Activated naive CD4-positive, alpha-beta T cell treated with anti-CD3 and anti-CD28 coated beads, Interleukin-2, amount 50 U/mL, for 24 hours (primary cell): ENCODE measurements at regions not wholly inside any gene's neighbourhood (a gene's known extent, or its start where the extent isn't known, plus 50 kb on each side); places are given as distances from the start of the nearest gene placed in this dataset.
"Not testable (repeated sequence)": the region's sequence is repeated elsewhere in the genome, so short reads cannot be mapped to it uniquely, and the experiment has no call there.

ENCODE experiments used
- H3K27ac Mint-ChIP-seq: one replicate; pipeline ENCODE4 v1.8.0; 2021; ENCODE audit warnings: mild to moderate bottlenecking, mixed read lengths
- H3K27me3 Mint-ChIP-seq: one replicate; pipeline ENCODE4 v1.8.0; 2021; ENCODE audit warnings: mixed read lengths
- H3K36me3 Mint-ChIP-seq: one replicate; pipeline ENCODE4 v1.8.0; 2021; ENCODE audit warnings: mixed read lengths
- H3K4me1 Mint-ChIP-seq: one replicate; pipeline ENCODE4 v1.8.0; 2021; ENCODE audit warnings: mixed read lengths
- H3K4me3 Mint-ChIP-seq: one replicate; pipeline ENCODE4 v1.8.0; 2021; ENCODE audit warnings: mild to moderate bottlenecking, mixed read lengths
- H3K9me3 Mint-ChIP-seq: one replicate; pipeline ENCODE4 v1.8.0; 2021; ENCODE audit warnings: mixed read lengths

DNA sequence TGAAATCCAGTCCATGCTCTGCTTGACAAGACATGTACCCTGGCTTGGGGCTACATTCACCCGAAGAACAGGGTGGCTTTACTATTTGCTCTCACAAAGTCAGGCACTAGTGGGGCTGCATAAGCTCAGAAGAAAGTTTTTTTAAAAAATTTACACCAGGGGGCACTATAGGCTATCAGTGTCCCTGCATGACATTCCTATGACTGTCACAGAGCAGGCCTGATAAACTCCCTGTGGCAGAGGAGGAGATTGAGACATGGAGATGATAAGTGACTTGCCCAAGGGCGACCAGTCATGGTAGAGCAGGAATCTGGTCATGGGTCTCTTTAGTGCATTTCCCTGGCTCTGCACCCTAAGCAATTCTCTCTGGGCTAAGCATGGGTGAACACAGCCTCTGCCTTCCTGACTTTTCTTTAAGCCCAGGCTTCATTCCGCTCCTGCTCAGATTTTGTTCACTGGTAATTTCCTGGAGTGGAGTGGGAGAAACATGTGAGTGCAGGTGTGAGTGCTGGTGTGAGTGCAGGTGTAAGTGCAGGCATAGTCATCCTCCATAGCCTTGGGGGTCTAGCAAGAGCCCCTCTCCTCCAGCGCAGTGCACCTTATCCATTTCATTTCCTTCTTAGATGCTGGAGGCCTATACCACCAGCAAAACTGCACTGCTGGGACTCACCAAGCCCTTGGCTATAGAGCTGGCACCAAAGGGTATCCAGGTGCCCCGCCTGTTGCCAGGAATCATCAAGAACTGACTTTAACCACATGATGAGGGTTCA lies 91.6 kb downstream of the DHRS2 start:
- Mint-ChIP-seq H3K4me1 (no peaks in the 10 kb centered on the region), H3K27me3 (peaks cover 5% of the 10 kb centered on the region), H3K27ac (no peak overlapping the region), H3K9me3 (no peaks in the 10 kb centered on the region), H3K36me3 (no peaks in the 10 kb centered on the region), H3K4me3 (no peak overlapping the region)

DNA sequence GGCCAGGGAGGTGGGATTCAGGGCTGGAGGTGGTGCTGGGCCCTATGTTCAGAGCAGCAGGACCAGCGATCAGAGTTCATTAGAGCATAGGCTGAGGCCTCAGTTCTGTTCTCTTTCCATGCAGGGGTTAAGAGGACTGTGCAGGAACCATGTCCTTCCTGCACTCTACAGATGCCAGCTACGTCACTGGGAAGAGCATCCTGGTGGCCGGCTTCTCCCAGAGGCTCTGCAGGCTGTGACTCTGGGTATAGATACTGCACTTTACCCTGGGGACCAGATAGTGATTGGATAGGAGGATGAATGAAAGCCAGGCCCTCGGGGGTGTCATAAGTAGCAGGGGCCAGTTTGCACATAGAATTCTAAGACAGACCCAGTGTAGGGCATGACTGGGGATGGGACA lies 92.6 kb downstream of the DHRS2 start:
- Mint-ChIP-seq H3K27ac (no peak overlapping the region), H3K4me1 (no peaks in the 10 kb centered on the region), H3K36me3 (no peaks in the 10 kb centered on the region), H3K4me3 (no peak overlapping the region), H3K27me3 (peaks cover 9% of the 10 kb centered on the region), H3K9me3 (no peaks in the 10 kb centered on the region)

- Mint-ChIP-seq H3K27ac (no peak overlapping the region), H3K9me3 (no peaks in the 10 kb centered on the region), H3K36me3 (no peaks in the 10 kb centered on the region), H3K4me3 (no peak overlapping the region), H3K27me3 (peaks cover 9% of the 10 kb centered on the region), H3K4me1 (no peaks in the 10 kb centered on the region)
Measured at GRCh38 chr14:23729720-23730387, 93.7 kb downstream of the DHRS2 start.

GRCh38 chr14:23735394-23735793 lies 99.2 kb downstream of the DHRS2 start:
- H3K4me3 Mint-ChIP-seq: no peak overlapping the region
- no peaks in the 10 kb centered on the region for H3K4me1 Mint-ChIP-seq
- H3K27ac Mint-ChIP-seq: no peak overlapping the region
- no peaks in the 10 kb centered on the region for H3K36me3 Mint-ChIP-seq
- H3K9me3 Mint-ChIP-seq: peaks cover 7% of the 10 kb centered on the region
- H3K27me3 Mint-ChIP-seq: peaks cover 9% of the 10 kb centered on the region

DNA sequence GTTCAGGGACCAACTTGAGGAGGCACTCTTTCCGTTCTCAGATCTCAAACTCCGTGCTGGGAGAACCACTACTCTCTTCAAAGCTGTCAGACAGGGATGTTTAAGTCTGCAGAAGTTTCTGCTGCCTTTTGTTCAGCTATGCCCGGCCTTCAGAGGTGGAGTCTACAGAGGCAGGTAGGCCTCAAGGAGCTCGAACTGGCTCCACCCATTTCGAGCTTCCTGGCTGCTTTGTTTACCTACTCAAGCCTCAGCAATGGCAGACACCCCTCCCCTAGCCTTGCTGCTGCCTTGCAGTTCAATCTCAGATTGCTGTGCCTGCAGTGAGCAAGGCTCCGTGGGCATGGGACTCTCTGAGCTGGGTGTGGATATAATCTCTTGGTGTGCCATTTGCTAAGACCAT lies 108.2 kb downstream of the DHRS2 start:
- H3K27me3 Mint-ChIP-seq: peaks cover 27% of the 10 kb centered on the region
- not testable (repeated sequence) for H3K4me3 Mint-ChIP-seq, H3K9me3 Mint-ChIP-seq, H3K36me3 Mint-ChIP-seq, H3K27ac Mint-ChIP-seq, H3K4me1 Mint-ChIP-seq

GRCh38 chr14:23750357-23750756 lies 114.2 kb downstream of the DHRS2 start:
- Mint-ChIP-seq H3K36me3 (no peaks in the 10 kb centered on the region), H3K4me1 (no peaks in the 10 kb centered on the region), H3K4me3 (no peak overlapping the region), H3K27ac (no peak overlapping the region), H3K9me3 (no peaks in the 10 kb centered on the region), H3K27me3 (peaks cover 15% of the 10 kb centered on the region)

- H3K27ac Mint-ChIP-seq: no peak overlapping the region
- H3K9me3 Mint-ChIP-seq: no peaks in the 10 kb centered on the region
- peaks cover 17% of the 10 kb centered on the region for H3K27me3 Mint-ChIP-seq
- H3K4me1 Mint-ChIP-seq: no peaks in the 10 kb centered on the region
- no peaks in the 10 kb centered on the region for H3K36me3 Mint-ChIP-seq
- no peak overlapping the region for H3K4me3 Mint-ChIP-seq
Measured at GRCh38 chr14:23751616-23752015, 115.5 kb downstream of the DHRS2 start.

DNA sequence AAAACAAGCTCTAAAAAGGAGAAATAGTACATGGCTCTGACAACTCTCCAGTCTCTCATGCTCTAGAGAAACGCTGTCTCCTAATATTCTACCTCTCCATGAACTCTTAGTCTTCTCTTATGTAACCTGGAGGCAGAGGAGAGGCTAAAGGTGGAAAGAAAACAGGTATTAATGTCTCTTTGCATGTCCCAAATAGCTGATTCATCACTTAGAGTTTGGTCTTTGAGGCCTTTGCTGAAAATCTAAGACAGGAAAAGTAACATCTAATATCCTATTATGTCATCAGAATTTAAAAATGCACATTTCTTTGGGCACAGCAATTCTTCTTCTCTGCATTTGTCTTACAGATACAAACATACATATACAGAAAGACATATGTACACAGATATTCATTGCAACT lies 127.2 kb downstream of the DHRS2 start:
- Mint-ChIP-seq H3K4me1 (no peaks in the 10 kb centered on the region), H3K4me3 (no peak overlapping the region), H3K36me3 (no peaks in the 10 kb centered on the region), H3K27me3 (peaks cover 20% of the 10 kb centered on the region), H3K9me3 (no peaks in the 10 kb centered on the region), H3K27ac (no peak overlapping the region)

GRCh38 chr14:23766737-23767401 lies 130.7 kb downstream of the DHRS2 start:
- no peaks in the 10 kb centered on the region for H3K36me3 Mint-ChIP-seq
- H3K4me1 Mint-ChIP-seq: no peaks in the 10 kb centered on the region
- H3K4me3 Mint-ChIP-seq: no peak overlapping the region
- no peaks in the 10 kb centered on the region for H3K9me3 Mint-ChIP-seq
- peaks cover 10% of the 10 kb centered on the region for H3K27me3 Mint-ChIP-seq
- H3K27ac Mint-ChIP-seq: no peak overlapping the region

DNA sequence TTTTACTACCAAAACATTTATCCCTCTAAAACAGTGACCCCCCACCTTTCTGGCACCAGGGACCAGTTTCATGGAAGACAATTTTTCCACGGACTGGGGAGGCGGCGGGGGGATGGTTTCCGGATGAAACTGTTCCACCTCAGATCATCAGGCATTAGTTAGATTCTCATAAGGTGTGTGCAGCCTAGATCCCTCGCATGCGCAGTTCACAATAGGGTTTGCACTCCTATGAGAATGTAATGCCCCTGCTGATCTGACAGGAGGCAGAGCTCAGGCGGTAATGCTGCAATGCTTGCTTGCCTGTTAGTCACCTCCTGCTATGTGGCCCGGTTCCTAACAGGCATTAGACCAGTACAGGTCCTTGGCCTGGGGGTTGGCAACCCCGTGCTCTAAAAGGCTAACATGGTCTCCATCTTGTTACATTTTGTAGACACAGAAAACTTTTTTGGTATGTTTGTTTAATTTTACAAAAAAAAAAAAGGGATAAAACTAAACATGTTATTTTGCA lies 133.1 kb downstream of the DHRS2 start:
- H3K36me3 Mint-ChIP-seq, H3K9me3 Mint-ChIP-seq, H3K4me1 Mint-ChIP-seq, H3K4me3 Mint-ChIP-seq, H3K27ac Mint-ChIP-seq: not testable (repeated sequence)
- H3K27me3 Mint-ChIP-seq: peaks cover 15% of the 10 kb centered on the region

DNA sequence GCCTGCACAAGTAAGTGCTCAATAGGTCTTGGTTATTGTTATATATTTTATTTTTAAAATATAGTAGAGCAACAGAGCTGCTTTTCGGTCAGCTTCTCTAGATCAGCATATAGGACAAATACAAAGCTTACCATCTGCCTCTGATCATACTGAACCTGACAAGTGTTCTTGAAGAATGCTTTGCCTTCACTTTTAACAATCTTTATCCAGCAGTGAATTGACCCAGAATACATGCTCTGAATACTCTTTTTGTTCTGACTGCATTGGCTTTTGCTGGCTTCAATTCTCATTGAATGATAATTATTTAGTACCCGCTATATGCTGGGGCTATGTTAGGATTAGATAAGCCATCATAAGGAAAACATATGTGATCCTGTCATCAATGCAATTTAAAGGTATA lies 137.8 kb downstream of the DHRS2 start:
- no peaks in the 10 kb centered on the region for H3K9me3 Mint-ChIP-seq
- no peak overlapping the region for H3K4me3 Mint-ChIP-seq
- peaks cover 11% of the 10 kb centered on the region for H3K27me3 Mint-ChIP-seq
- no peaks in the 10 kb centered on the region for H3K36me3 Mint-ChIP-seq
- H3K4me1 Mint-ChIP-seq: no peaks in the 10 kb centered on the region
- H3K27ac Mint-ChIP-seq: no peak overlapping the region

DNA sequence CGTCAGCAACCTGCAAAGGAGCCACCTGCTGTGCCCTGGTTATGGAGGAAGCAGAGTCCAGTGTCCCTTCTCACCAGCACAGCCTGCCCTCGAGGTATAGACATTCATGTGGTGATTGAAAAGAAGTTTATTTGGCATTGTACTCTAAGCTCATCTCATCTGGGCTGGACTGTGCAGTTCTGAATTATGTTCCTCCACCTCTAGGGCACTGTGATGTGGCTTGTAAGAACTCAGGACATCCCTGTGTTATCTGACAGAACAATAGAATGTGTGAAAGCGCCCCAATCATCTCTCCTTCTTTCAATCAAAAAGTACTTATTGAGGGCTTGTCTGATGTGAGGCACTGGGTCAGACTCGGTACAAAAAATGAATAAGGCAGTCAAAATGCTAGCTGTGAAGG lies 140.1 kb downstream of the DHRS2 start:
- Mint-ChIP-seq H3K27ac (no peak overlapping the region), H3K4me1 (no peaks in the 10 kb centered on the region), H3K27me3 (peaks cover 18% of the 10 kb centered on the region), H3K9me3 (no peaks in the 10 kb centered on the region), H3K36me3 (no peaks in the 10 kb centered on the region), H3K4me3 (no peak overlapping the region)

DNA sequence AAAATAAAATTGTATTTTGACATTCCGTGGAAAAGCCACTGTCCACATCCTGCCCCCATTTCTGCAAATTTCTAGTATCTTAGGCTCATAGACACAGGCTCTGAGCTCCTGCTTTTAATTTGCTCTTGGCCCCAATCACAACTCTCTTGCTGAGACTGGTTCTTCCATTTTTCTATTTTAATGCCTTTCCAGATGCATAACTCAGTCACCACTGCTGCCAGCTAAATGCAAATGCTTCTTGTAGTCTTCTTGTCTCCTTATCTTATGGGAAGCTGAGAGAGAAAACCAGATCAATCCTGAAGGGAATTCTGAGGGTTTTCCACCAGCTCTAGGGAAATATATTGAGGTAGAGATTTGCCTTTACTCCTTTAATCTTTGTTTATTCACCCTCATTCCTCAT lies 149.0 kb downstream of the DHRS2 start:
- Mint-ChIP-seq H3K9me3 (no peaks in the 10 kb centered on the region), H3K27me3 (peaks cover 27% of the 10 kb centered on the region), H3K4me3 (no peak overlapping the region), H3K27ac (no peak overlapping the region), H3K36me3 (peaks cover 1% of the 10 kb centered on the region), H3K4me1 (no peaks in the 10 kb centered on the region)

- no peaks in the 10 kb centered on the region for H3K9me3 Mint-ChIP-seq
- H3K4me3 Mint-ChIP-seq: no peak overlapping the region
- no peak overlapping the region for H3K27ac Mint-ChIP-seq
- peaks cover 22% of the 10 kb centered on the region for H3K27me3 Mint-ChIP-seq
- H3K4me1 Mint-ChIP-seq: no peaks in the 10 kb centered on the region
- H3K36me3 Mint-ChIP-seq: peaks cover 1% of the 10 kb centered on the region
Measured at GRCh38 chr14:23787436-23787835, 151.3 kb downstream of the DHRS2 start.

DNA sequence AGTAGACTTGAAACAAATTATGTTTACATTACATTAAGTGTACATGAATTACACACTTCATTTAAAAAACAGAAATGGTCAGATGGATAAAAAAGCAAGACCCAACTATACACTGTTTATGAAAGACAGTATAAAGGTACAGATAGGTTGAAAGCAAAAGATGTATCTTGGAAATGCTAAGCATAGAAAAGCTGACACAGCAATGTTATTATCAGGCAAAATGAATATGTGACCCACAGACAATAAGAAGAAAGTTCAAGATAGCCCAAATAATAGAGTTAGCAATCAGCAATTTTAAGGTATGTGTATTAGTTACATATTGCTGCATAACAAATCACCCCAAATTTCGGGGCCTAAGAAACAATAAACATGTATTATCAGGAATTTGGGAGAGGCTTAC lies 153.5 kb downstream of the DHRS2 start:
- no peaks in the 10 kb centered on the region for H3K9me3 Mint-ChIP-seq

GRCh38 chr14:23793532-23793931 lies 157.4 kb downstream of the DHRS2 start:
- Mint-ChIP-seq H3K36me3 (peaks cover 1% of the 10 kb centered on the region), H3K27ac (no peak overlapping the region), H3K4me3 (no peak overlapping the region)

More for the DNA sequence above, 153.5 kb downstream of the DHRS2 start:
- Mint-ChIP-seq H3K4me1 (no peaks in the 10 kb centered on the region), H3K4me3 (no peak overlapping the region), H3K36me3 (peaks cover 1% of the 10 kb centered on the region), H3K27me3 (peaks cover 17% of the 10 kb centered on the region), H3K27ac (no peak overlapping the region)

More at GRCh38 chr14:23793532-23793931, 157.4 kb downstream of the DHRS2 start:
- Mint-ChIP-seq H3K27me3 (peaks cover 9% of the 10 kb centered on the region), H3K4me1 (no peaks in the 10 kb centered on the region), H3K9me3 (no peaks in the 10 kb centered on the region)
